ENCODE measurements at regions not wholly inside any gene's neighbourhood (a gene's known extent, or its start where the extent isn't known, plus 50 kb on each side); places are given as distances from the start of the nearest gene placed in this dataset.

DNA sequence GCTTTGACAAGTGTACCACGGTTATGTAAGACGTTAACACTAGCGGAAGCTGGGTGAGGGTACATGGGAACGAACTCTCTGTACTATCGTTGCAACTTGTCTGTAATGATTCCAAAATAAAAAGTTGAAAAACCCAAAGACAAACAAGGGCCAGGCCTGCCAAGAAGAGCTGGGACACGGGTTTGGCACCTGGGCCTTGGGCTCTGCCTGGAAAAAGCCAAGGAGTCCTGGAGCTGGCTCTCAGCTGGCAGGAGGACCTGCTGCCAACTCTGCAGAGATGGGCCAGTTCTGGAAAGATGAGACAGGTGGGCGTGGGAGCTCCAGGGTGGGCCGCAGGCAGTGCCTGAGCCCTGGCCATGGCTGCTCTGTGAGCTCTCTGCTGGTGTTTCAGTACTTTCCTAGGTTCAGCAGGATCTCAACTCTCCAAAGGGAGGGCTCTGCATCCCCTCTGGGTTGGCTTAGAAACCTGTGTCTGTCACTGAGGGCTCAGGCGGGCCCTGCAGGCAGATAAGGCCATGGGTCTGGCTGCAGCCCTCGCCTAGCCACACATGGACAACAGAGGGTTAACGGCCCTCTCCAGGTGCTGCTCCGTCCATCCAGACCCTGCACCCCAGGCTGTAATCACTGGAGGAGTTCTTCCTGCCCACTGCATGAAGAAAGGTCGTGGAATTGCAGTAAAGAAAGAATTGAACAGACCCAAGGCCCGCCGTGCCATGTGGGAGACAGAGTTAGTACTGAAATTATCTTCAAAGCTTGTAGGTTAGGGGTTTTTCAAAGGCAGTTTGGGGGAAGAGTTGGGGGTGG lies 89.9 kb downstream of the RHOB start:
- TF ChIP-seq RAD21 (IDR thresholded peaks at IDR 0.05 in 1 of 2, conservative IDR thresholded peaks at IDR 0.05 in 1 of 2; ENCODE audit: low read depth in 2 of 2, low read length in 2 of 2) = no peak
- TF ChIP-seq EP300 (IDR thresholded peaks at IDR 0.05; ENCODE audit: borderline replicate concordance in 1 of 2, low read depth in 2 of 2, low read length in 2 of 2) = no peak
- TF ChIP-seq, protein P1, sequence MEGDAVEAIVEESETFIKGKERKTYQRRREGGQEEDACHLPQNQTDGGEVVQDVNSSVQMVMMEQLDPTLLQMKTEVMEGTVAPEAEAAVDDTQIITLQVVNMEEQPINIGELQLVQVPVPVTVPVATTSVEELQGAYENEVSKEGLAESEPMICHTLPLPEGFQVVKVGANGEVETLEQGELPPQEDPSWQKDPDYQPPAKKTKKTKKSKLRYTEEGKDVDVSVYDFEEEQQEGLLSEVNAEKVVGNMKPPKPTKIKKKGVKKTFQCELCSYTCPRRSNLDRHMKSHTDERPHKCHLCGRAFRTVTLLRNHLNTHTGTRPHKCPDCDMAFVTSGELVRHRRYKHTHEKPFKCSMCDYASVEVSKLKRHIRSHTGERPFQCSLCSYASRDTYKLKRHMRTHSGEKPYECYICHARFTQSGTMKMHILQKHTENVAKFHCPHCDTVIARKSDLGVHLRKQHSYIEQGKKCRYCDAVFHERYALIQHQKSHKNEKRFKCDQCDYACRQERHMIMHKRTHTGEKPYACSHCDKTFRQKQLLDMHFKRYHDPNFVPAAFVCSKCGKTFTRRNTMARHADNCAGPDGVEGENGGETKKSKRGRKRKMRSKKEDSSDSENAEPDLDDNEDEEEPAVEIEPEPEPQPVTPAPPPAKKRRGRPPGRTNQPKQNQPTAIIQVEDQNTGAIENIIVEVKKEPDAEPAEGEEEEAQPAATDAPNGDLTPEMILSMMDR (IDR thresholded peaks at IDR 0.05; ENCODE audit: control extremely low read depth in 1 of 3, insufficient read depth in 1 of 3, low read depth in 1 of 3, low read length in 3 of 3) = no peak
- TF ChIP-seq, protein P2, sequence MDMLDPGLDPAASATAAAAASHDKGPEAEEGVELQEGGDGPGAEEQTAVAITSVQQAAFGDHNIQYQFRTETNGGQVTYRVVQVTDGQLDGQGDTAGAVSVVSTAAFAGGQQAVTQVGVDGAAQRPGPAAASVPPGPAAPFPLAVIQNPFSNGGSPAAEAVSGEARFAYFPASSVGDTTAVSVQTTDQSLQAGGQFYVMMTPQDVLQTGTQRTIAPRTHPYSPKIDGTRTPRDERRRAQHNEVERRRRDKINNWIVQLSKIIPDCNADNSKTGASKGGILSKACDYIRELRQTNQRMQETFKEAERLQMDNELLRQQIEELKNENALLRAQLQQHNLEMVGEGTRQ (IDR thresholded peaks at IDR 0.05; ENCODE audit: low read length) = no peak
- TF ChIP-seq FOSL1 (IDR thresholded peaks at IDR 0.05; ENCODE audit: insufficient read depth, low read depth, low read length) = no peak
- no peak for TF ChIP-seq CHD2 (IDR thresholded peaks at IDR 0.05; ENCODE audit: low read length)
- TF ChIP-seq KDM1A (IDR thresholded peaks at IDR 0.05; ENCODE audit: borderline replicate concordance, low read length) = no peak
- TF ChIP-seq, protein P3, sequence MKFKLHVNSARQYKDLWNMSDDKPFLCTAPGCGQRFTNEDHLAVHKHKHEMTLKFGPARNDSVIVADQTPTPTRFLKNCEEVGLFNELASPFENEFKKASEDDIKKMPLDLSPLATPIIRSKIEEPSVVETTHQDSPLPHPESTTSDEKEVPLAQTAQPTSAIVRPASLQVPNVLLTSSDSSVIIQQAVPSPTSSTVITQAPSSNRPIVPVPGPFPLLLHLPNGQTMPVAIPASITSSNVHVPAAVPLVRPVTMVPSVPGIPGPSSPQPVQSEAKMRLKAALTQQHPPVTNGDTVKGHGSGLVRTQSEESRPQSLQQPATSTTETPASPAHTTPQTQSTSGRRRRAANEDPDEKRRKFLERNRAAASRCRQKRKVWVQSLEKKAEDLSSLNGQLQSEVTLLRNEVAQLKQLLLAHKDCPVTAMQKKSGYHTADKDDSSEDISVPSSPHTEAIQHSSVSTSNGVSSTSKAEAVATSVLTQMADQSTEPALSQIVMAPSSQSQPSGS (IDR thresholded peaks at IDR 0.05; ENCODE audit: low read length) = no peak
- TF ChIP-seq YY1 (IDR thresholded peaks at IDR 0.05; ENCODE audit: low read depth, low read length) = no peak
- TF ChIP-seq ZNF274 (IDR thresholded peaks at IDR 0.05; ENCODE audit: borderline replicate concordance, extremely low read depth, low read length) = no peak
- TF ChIP-seq EZH2 (IDR thresholded peaks at IDR 0.05; ENCODE audit: low read depth, low read length, severe bottlenecking) = no peak
- no peak for TF ChIP-seq POLR2A (IDR thresholded peaks at IDR 0.05; ENCODE audit: control extremely low read depth in 1 of 2, low read depth in 2 of 2, low read length in 2 of 2)
